HFFc6 (cell line): ENCODE measurements at regions not wholly inside any gene's neighbourhood (a gene's known extent, or its start where the extent isn't known, plus 50 kb on each side); places are given as distances from the start of the nearest gene placed in this dataset.

Experiments
- DNase-seq: peaks from one replicate; pipeline ENCODE4 v3.0.0-alpha.2; 2018
- H3K27ac Mint-ChIP-seq: 2 replicates; pipeline ENCODE4 v1.8.0; 2020; ENCODE audit warnings: mild to moderate bottlenecking, mixed read lengths
- H3K27me3 Mint-ChIP-seq: 2 replicates; pipeline ENCODE4 v1.8.0; 2021; ENCODE audit warnings: mild to moderate bottlenecking, moderate library complexity, mixed read lengths; ENCODE audit not compliant: insufficient read depth
- H3K36me3 Mint-ChIP-seq: 2 replicates; pipeline ENCODE4 v1.8.0; 2021; ENCODE audit warnings: low read depth, mixed read lengths
- H3K4me1 Mint-ChIP-seq: 2 replicates; pipeline ENCODE4 v1.8.0; 2020; ENCODE audit warnings: low read depth, mixed read lengths
- H3K4me3 Mint-ChIP-seq: 2 replicates; pipeline ENCODE4 v1.8.0; 2020; ENCODE audit warnings: mild to moderate bottlenecking, moderate library complexity, mixed read lengths
- H3K9me3 Mint-ChIP-seq: 2 replicates; pipeline ENCODE4 v1.8.0; 2020; ENCODE audit warnings: mild to moderate bottlenecking, mixed read lengths
- CTCF ChIP-seq: fragments of 200-600 bp; sonication (generic); IDR thresholded peaks from 2 replicates; pipeline ENCODE4 v1.5.0; 2021; ENCODE audit warnings: antibody characterized with exemption, mild to moderate bottlenecking

- Mint-ChIP-seq H3K27ac (no peak overlapping the region), H3K4me1 (no peaks in the 10 kb centered on the region)
Measured at GRCh38 chr9:29060041-29060440, 1486.8 kb upstream of the C9orf72 start.

GRCh38 chr9:29062446-29062845 lies 1489.2 kb upstream of the C9orf72 start:
- no peak for DNase-seq
- Mint-ChIP-seq H3K27ac (no peak overlapping the region), H3K4me1 (no peaks in the 10 kb centered on the region), H3K27me3 (no peaks in the 10 kb centered on the region; the same call in 1 of the 2 replicates), H3K4me3 (no peak overlapping the region), H3K36me3 (0 out of 2 replicates have a peak, but pooled peaks cover 4% of the 10 kb centered on the region), H3K9me3 (peaks cover 30% of the 10 kb centered on the region)
- no peak for TF ChIP-seq CTCF

More at GRCh38 chr9:29060041-29060440, 1486.8 kb upstream of the C9orf72 start:
- no peak overlapping the region for H3K4me3 Mint-ChIP-seq
- H3K9me3 Mint-ChIP-seq = peaks cover 39% of the 10 kb centered on the region
- 0 out of 2 replicates have a peak, but pooled peaks cover 4% of the 10 kb centered on the region for H3K36me3 Mint-ChIP-seq
- no peak for DNase-seq
- H3K27me3 Mint-ChIP-seq = no peaks in the 10 kb centered on the region; the same call in 1 of the 2 replicates
- no peak for TF ChIP-seq CTCF

- Mint-ChIP-seq H3K27me3 (no peaks in the 10 kb centered on the region; the same call in none of the 2 replicates), H3K4me1 (no peaks in the 10 kb centered on the region), H3K27ac (no peak overlapping the region), H3K36me3 (0 out of 2 replicates have a peak, but pooled peaks cover 4% of the 10 kb centered on the region), H3K9me3 (peaks cover 24% of the 10 kb centered on the region), H3K4me3 (no peak overlapping the region)
- no peak for TF ChIP-seq CTCF
- no peak for DNase-seq
Measured at GRCh38 chr9:29063031-29063430, 1489.8 kb upstream of the C9orf72 start.

- H3K36me3 Mint-ChIP-seq = no peaks in the 10 kb centered on the region
- no peak overlapping the region for H3K27ac Mint-ChIP-seq
- no peak for TF ChIP-seq CTCF
- no peaks in the 10 kb centered on the region for H3K4me1 Mint-ChIP-seq
- peaks cover 5% of the 10 kb centered on the region; the same call in 1 of the 2 replicates for H3K9me3 Mint-ChIP-seq
- no peak overlapping the region for H3K4me3 Mint-ChIP-seq
- no peak for DNase-seq
- H3K27me3 Mint-ChIP-seq = no peaks in the 10 kb centered on the region; the same call in none of the 2 replicates
Measured at GRCh38 chr9:29066141-29066640, 1492.9 kb upstream of the C9orf72 start.

- Mint-ChIP-seq H3K27ac (no peak overlapping the region), H3K9me3 (no peaks in the 10 kb centered on the region), H3K27me3 (no peaks in the 10 kb centered on the region; the same call in none of the 2 replicates), H3K4me3 (no peak overlapping the region), H3K36me3 (no peaks in the 10 kb centered on the region), H3K4me1 (no peaks in the 10 kb centered on the region)
- no peak for DNase-seq
- no peak for TF ChIP-seq CTCF
Measured at GRCh38 chr9:29068461-29068860, 1495.2 kb upstream of the C9orf72 start.
